CD4-positive, alpha-beta T cell treated with Interleukin-21 for 1 hour (primary cell): ENCODE measurements at regions not wholly inside any gene's neighbourhood (a gene's known extent, or its start where the extent isn't known, plus 50 kb on each side); places are given as distances from the start of the nearest gene placed in this dataset.
A peak's percentile ranks its signal among the peaks of the same experiment; 100 is the strongest.

Source experiments
- DNase-seq: peaks from one replicate; pipeline ENCODE4 v3.0.0-alpha.2; 2020

- DNase-seq, result no peak
Measured at GRCh38 chr16:85383836-85384832, 229.0 kb upstream of the GSE1 start.

GRCh38 chr16:85384833-85385462 is 228.2 kb upstream of the GSE1 start:
- no peak for DNase-seq

- no peak for DNase-seq
Measured at GRCh38 chr16:85385463-85386331, 227.4 kb upstream of the GSE1 start.

GRCh38 chr16:85386467-85387170 is 226.5 kb upstream of the GSE1 start:
- no peak for DNase-seq

- DNase-seq, result no peak
Measured at GRCh38 chr16:85387171-85387507, 226.0 kb upstream of the GSE1 start.

GRCh38 chr16:85387731-85388295 is 225.3 kb upstream of the GSE1 start:
- DNase-seq, result no peak

- no peak for DNase-seq
Measured at GRCh38 chr16:85389679-85390470, 223.2 kb upstream of the GSE1 start.

- no peak for DNase-seq
Measured at GRCh38 chr16:85390511-85391174, 222.5 kb upstream of the GSE1 start.

- no peak for DNase-seq
Measured at GRCh38 chr16:85391175-85391707, 221.9 kb upstream of the GSE1 start.

GRCh38 chr16:85391769-85392583 is 221.1 kb upstream of the GSE1 start:
- DNase-seq, result no peak

- DNase-seq, result no peak
Measured at GRCh38 chr16:85392756-85393673, 220.1 kb upstream of the GSE1 start.

- DNase-seq, result peak; percentile 53
Measured at GRCh38 chr16:85393674-85394451, 219.3 kb upstream of the GSE1 start.

GRCh38 chr16:85394456-85395206 is 218.5 kb upstream of the GSE1 start:
- DNase-seq, result no peak

- DNase-seq, result no peak
Measured at GRCh38 chr16:85395207-85395912, 217.8 kb upstream of the GSE1 start.

- DNase-seq, result no peak
Measured at GRCh38 chr16:85395913-85396878, 216.9 kb upstream of the GSE1 start.
